ENCODE measurements at regions not wholly inside any gene's neighbourhood (a gene's known extent, or its start where the extent isn't known, plus 50 kb on each side); places are given as distances from the start of the nearest gene placed in this dataset.

GRCh38 chr10:4212111-4212630 lies 427.2 kb upstream of the KLF6 start:
- DNase-seq = no peak
- H3K4me3 Mint-ChIP-seq = no peak overlapping the region
- TF ChIP-seq CTCF (IDR thresholded peaks at IDR 0.05) = no peak
- H3K4me1 Mint-ChIP-seq = peaks cover 3% of the 10 kb centered on the region
- no peaks in the 10 kb centered on the region for H3K9me3 Mint-ChIP-seq
- H3K36me3 Mint-ChIP-seq (ENCODE audit: low read depth) = no peaks in the 10 kb centered on the region
- ATAC-seq (ENCODE audit: low read depth) = no peak
- H3K27ac Mint-ChIP-seq = no peak overlapping the region
- POLR2A ChIA-PET = no interaction called here
- CTCF ChIA-PET = no interaction called here
- H3K27me3 Mint-ChIP-seq = peaks cover 5% of the 10 kb centered on the region
- intact Hi-C loops (cut with micrococcal nuclease) = no loop called here

GRCh38 chr10:4208499-4208898 lies 423.5 kb upstream of the KLF6 start:
- H3K27ac Mint-ChIP-seq = no peak overlapping the region
- CTCF ChIA-PET = no interaction called here

GRCh38 chr10:4205113-4205512 lies 420.1 kb upstream of the KLF6 start:
- TF ChIP-seq CTCF (IDR thresholded peaks at IDR 0.05) = no peak
- Mint-ChIP-seq H3K36me3 (ENCODE audit: low read depth) (no peaks in the 10 kb centered on the region), H3K27ac (no peak overlapping the region), H3K27me3 (peaks cover 8% of the 10 kb centered on the region), H3K4me1 (no peaks in the 10 kb centered on the region), H3K9me3 (no peaks in the 10 kb centered on the region), H3K4me3 (no peak overlapping the region)
- ChIA-PET CTCF (no interaction called here), POLR2A (no interaction called here)
- ATAC-seq (ENCODE audit: low read depth) = no peak
- DNase-seq = no peak
- intact Hi-C loops (cut with micrococcal nuclease) = no loop called here

More at GRCh38 chr10:4208499-4208898, 423.5 kb upstream of the KLF6 start:
- DNase-seq (no peak), ATAC-seq (ENCODE audit: low read depth) (no peak)
- TF ChIP-seq CTCF (IDR thresholded peaks at IDR 0.05) = no peak
- Mint-ChIP-seq H3K9me3 (no peaks in the 10 kb centered on the region), H3K27me3 (peaks cover 6% of the 10 kb centered on the region), H3K4me1 (no peaks in the 10 kb centered on the region), H3K36me3 (ENCODE audit: low read depth) (no peaks in the 10 kb centered on the region), H3K4me3 (no peak overlapping the region)
- POLR2A ChIA-PET = no interaction called here
- intact Hi-C loops (cut with micrococcal nuclease) = no loop called here

GRCh38 chr10:4202938-4203337 lies 417.9 kb upstream of the KLF6 start:
- H3K27me3 Mint-ChIP-seq = peaks cover 2% of the 10 kb centered on the region
- ChIA-PET POLR2A (no interaction called here), CTCF (no interaction called here)
- no peaks in the 10 kb centered on the region for H3K9me3 Mint-ChIP-seq
- no peak overlapping the region for H3K27ac Mint-ChIP-seq
- H3K36me3 Mint-ChIP-seq (ENCODE audit: low read depth) = no peaks in the 10 kb centered on the region
- no peak for TF ChIP-seq CTCF (IDR thresholded peaks at IDR 0.05)
- ATAC-seq (ENCODE audit: low read depth) (no peak), DNase-seq (no peak)
- intact Hi-C loops (cut with micrococcal nuclease) = no loop called here
- H3K4me1 Mint-ChIP-seq = no peaks in the 10 kb centered on the region
- no peak overlapping the region for H3K4me3 Mint-ChIP-seq

GRCh38 chr10:4201866-4202825 lies 417.1 kb upstream of the KLF6 start:
- ChIA-PET CTCF (no interaction called here), POLR2A (interaction anchor here (0.6 kb wide), 1 partner anchor 44 kb away, joined by 4 read pairs; no protein-coding TSS in a partner anchor)
- H3K9me3 Mint-ChIP-seq = no peaks in the 10 kb centered on the region
- H3K27ac Mint-ChIP-seq = no peak overlapping the region
- DNase-seq (no peak), ATAC-seq (ENCODE audit: low read depth) (no peak)
- H3K4me1 Mint-ChIP-seq = no peaks in the 10 kb centered on the region
- intact Hi-C loops (cut with micrococcal nuclease) = no loop called here
- peaks cover 2% of the 10 kb centered on the region for H3K27me3 Mint-ChIP-seq
- TF ChIP-seq CTCF (IDR thresholded peaks at IDR 0.05) = no peak
- H3K36me3 Mint-ChIP-seq (ENCODE audit: low read depth) = no peaks in the 10 kb centered on the region
- H3K4me3 Mint-ChIP-seq = no peak overlapping the region
